Heart left ventricle (tissue), 16 donors: ENCODE measurements at regions not wholly inside any gene's neighbourhood (a gene's known extent, or its start where the extent isn't known, plus 50 kb on each side); places are given as distances from the start of the nearest gene placed in this dataset.

ENCODE experiments used
- ATAC-seq, 4 donors: fragments of 200-7000 bp; cut with Tn5 transposase; one replicate each; pipeline ENCODE4 v1.9.1; 2020 to 2022; ENCODE audit warnings: moderate library complexity in 4 of 4, mild to moderate bottlenecking in 3 of 4, moderate number of reproducible peaks in 1 of 4
- DNase-seq, 5 donors: peaks; one replicate each; pipeline ENCODE4 v3.0.0-alpha.2; 2020
- H3K27ac ChIP-seq, 12 donors: fragments of 200-600 bp; sonication (generic) in 4 of 12; one replicate each; pipeline versions ENCODE4 v1.5.0 to v1.8.0; 2016 to 2022; ENCODE audit warnings: mild to moderate bottlenecking in 2 of 12
- H3K27me3 ChIP-seq, 9 donors: fragments of 200-600 bp; sonication (generic) in 2 of 9; one replicate each; pipeline versions ENCODE4 v1.5.1 to v1.8.0; 2016 to 2022; ENCODE audit warnings: mild to moderate bottlenecking in 3 of 9
- H3K36me3 ChIP-seq, 9 donors: fragments of 200-600 bp; sonication (generic) in 2 of 9; one replicate each; pipeline versions ENCODE4 v1.5.0 to v1.8.0; 2018 to 2022; ENCODE audit warnings: mild to moderate bottlenecking in 2 of 9
- H3K4me1 ChIP-seq, 12 donors: fragments of 200-600 bp; sonication (generic) in 4 of 12; one replicate each; pipeline versions ENCODE4 v1.5.0 to v1.8.0; 2016 to 2022; ENCODE audit warnings: mild to moderate bottlenecking in 3 of 12
- H3K4me3 ChIP-seq, 12 donors: fragments of 200-600 bp; sonication (generic) in 4 of 12; one replicate each; pipeline versions ENCODE4 v1.5.0 to v1.8.0; 2017 to 2022; ENCODE audit warnings: mild to moderate bottlenecking in 9 of 12, moderate library complexity in 4 of 12
- H3K9me3 ChIP-seq, 12 donors: fragments of 200-600 bp; sonication (generic) in 4 of 12; one replicate each; pipeline versions ENCODE4 v1.5.0 to v1.8.0; 2016 to 2022; ENCODE audit warnings: mild to moderate bottlenecking in 1 of 12
- POLR2A ChIP-seq, 2 donors: fragments of 450-650 bp; IDR thresholded peaks; one replicate each; pipeline ENCODE4 v1.6.1; 2017; ENCODE audit warnings: antibody characterized with exemption in 2 of 2, mild to moderate bottlenecking in 2 of 2, moderate library complexity in 2 of 2
- WGBS, 4 donors: extraction: QIAGEN DNeasy Blood & Tissue Kit in 2 of 4; methylation state at CpG; one replicate each; pipeline versions ENCODE4 v1.1.5 to v1.1.7; 2013 to 2018; 5-methylcytosine and 5-hydroxymethylcytosine counted together
- intact Hi-C, 10 donors: fragments of 100-400 bp; cut with DNase I; formaldehyde crosslinking; loops; one replicate each; pipeline versions ENCODE4 v1.11.1 to v1.14.2; 2022
- TF ChIP-seq, protein P1 (sequence below), 12 donors: fragments of 200-600 bp; sonication (generic) in 4 of 12; IDR thresholded peaks; one replicate each; pipeline versions ENCODE4 v1.5.0 to v1.8.0; 2018 to 2022; ENCODE audit warnings: antibody characterized with exemption in 12 of 12, mild to moderate bottlenecking in 5 of 12
- donor health status: ischemic (EF 13 %, LVEDD 7.1; RV severe dilation, severe dysfunction).
- donor health status: healthy with polysubstance abuse.
- donor health status: DM: no; HTN: yes; CAD: no.
- donor health status: DM: no; HTN: no; CAD: no.
- donor health status: ischemic (EF 25% LVEDD 6.9; RV normal size, moderate dysfunction).
- donor health status: ischemic (EF 25% LVEDD 5.7; RV mildly dilated, moderate dysfunction).
- donor health status: healthy.
- donor health status: DM: yes; HTN: yes; CAD: no.
- donor health status: ischemic (EF 35%, LVEDD 5.7; RV mildly dilated, moderate dysfunction).
- donor health status: nonischemic (EF 11% LVEDD 7.7; RV severe dilation, severe dysfunction).
- donor health status: DM: yes; HTN: yes; CAD: no.
- donor health status: PGD.
- donor health status: ischemic (EF 29% LVEDD 5.4; RV normal size, mild dysfunction).
- donor health status: nonischemic (EF 23%, LVEDD 6.1; RV moderate dilation, normal function).

DNA sequence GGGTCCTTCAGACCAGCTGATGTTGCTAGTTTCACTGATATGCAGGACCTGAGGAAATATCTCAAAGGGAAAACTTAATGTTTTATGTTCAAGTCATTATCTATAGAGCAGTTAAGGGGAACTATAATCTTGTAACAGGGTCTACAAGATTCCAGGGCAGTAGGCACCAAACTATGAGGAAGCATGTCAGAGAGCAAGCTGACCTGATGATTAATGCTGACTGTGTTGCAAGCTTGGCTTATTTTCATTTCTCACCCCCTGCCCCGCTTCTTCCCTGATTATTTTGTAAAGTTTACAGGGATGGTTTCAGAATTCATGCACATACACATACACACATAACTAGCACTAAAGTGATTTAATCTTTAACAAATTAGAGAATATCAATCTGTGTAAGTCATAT is 84.3 kb upstream of the CACNA2D1 start:
- Histone ChIP-seq H3K9me3 (no peaks in the 10 kb centered on the region), H3K36me3 (no peaks in the 10 kb centered on the region), H3K4me1 (no peaks in the 10 kb centered on the region), H3K27ac (no peak overlapping the region), H3K4me3 (no peak overlapping the region), H3K27me3 (no peaks in the 10 kb centered on the region)
- no peak for DNase-seq
- TF ChIP-seq, protein P1, sequence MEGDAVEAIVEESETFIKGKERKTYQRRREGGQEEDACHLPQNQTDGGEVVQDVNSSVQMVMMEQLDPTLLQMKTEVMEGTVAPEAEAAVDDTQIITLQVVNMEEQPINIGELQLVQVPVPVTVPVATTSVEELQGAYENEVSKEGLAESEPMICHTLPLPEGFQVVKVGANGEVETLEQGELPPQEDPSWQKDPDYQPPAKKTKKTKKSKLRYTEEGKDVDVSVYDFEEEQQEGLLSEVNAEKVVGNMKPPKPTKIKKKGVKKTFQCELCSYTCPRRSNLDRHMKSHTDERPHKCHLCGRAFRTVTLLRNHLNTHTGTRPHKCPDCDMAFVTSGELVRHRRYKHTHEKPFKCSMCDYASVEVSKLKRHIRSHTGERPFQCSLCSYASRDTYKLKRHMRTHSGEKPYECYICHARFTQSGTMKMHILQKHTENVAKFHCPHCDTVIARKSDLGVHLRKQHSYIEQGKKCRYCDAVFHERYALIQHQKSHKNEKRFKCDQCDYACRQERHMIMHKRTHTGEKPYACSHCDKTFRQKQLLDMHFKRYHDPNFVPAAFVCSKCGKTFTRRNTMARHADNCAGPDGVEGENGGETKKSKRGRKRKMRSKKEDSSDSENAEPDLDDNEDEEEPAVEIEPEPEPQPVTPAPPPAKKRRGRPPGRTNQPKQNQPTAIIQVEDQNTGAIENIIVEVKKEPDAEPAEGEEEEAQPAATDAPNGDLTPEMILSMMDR (IDR thresholded peaks at IDR 0.05), result no peak
- no peak for TF ChIP-seq POLR2A (IDR thresholded peaks at IDR 0.05)
- no peak for ATAC-seq
- intact Hi-C loops, result no loop called here
- WGBS, 4 donors, result 88 to 96% (median 92%) methylated on average over 1 of the region's 1 CpG

DNA sequence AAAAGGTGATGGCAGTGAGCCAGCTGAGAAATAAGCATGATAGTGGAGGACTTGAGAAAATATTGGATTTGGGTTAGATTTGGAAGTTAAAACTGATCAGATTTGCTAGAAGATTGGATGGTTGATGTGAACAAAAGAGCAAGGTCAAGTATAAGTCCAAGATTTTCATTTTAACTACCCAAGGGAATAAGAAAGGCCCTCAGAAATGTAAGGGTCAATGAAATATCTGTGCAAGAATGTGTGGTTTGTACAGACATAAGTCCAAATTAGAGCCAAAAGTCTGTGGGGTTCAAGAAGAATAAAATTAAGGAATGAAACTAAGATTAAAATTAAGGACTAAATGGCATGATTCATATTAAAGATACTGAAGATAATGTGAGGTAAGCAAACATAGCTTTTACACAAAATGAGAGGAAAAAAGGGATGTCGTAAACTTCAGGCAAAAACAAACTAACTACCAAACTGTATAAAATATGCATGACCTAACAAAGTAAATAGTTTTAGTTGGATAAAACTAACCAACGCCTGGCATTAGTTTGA is 78.4 kb upstream of the CACNA2D1 start:
- H3K27ac ChIP-seq, result no peak overlapping the region
- no peak for ATAC-seq
- no peak for DNase-seq
- no peaks in the 10 kb centered on the region for H3K27me3 ChIP-seq
- TF ChIP-seq, protein P1 (IDR thresholded peaks at IDR 0.05), result no peak
- TF ChIP-seq POLR2A (IDR thresholded peaks at IDR 0.05), result no peak
- no peak overlapping the region for H3K4me3 ChIP-seq
- intact Hi-C loops, result no loop called here
- WGBS, 4 donors, result 82 to 93% (median 85%) methylated on average over 2 of the region's 2 CpGs
- H3K9me3 ChIP-seq, result no peaks in the 10 kb centered on the region
- H3K36me3 ChIP-seq, result no peaks in the 10 kb centered on the region
- H3K4me1 ChIP-seq, result no peaks in the 10 kb centered on the region

DNA sequence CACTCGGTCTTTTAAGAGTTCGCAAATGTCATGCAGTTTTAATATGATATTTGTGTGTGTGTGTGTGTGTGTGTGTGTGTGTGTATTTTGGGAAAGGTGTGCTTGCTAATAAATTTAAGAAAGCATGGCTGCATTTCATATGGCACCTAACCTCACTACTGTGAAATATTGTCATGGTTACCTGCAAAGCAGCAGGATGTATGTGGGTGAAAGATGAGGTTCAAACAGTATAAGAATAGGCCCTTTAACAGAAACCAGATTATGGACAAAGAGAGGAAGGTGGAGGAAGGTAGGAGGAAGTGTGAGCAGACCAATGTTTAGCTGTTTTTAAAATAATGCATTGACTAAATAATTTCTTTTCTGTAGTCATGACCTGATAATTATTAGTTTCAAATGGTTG is 73.5 kb upstream of the CACNA2D1 start:
- DNase-seq (no peak), ATAC-seq (no peak)
- no peak for TF ChIP-seq POLR2A (IDR thresholded peaks at IDR 0.05)
- TF ChIP-seq, protein P1 (IDR thresholded peaks at IDR 0.05), result no peak
- Histone ChIP-seq H3K9me3 (no peaks in the 10 kb centered on the region), H3K4me1 (no peaks in the 10 kb centered on the region), H3K36me3 (no peaks in the 10 kb centered on the region), H3K27ac (no peak overlapping the region), H3K27me3 (no peaks in the 10 kb centered on the region), H3K4me3 (no peak overlapping the region)
- 92 to 97% (median 94%) methylated on average over 2 of the region's 2 CpGs for WGBS, 4 donors
- intact Hi-C loops, result loop anchor here in 1 of 10 donors (10.0 kb wide), 1 partner anchor 58 kb away; no protein-coding TSS in a partner anchor

DNA sequence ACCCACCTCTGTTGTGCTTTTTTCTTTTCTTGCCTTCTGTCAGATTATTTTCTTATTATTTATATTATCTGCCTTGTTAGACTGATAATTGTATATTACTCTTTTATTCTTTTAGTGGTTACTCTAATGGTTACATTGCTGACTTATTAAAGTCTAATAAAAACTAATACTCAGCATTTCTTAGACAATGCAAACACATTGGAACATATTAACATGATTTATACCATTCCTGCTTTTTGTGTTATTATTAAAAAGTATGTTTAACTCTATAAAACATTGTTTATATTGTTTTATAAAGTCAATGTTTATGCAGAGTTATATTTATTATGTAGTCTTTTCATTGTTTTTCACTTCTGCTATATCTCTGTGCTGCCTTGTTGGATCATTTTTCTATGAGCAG is 68.0 kb upstream of the CACNA2D1 start:
- Histone ChIP-seq H3K4me3 (no peak overlapping the region), H3K27me3 (peaks cover 0 to 3% (median 0%) of the 10 kb centered on the region in 9 donors), H3K9me3 (no peaks in the 10 kb centered on the region), H3K36me3 (no peaks in the 10 kb centered on the region), H3K27ac (no peak overlapping the region), H3K4me1 (no peaks in the 10 kb centered on the region)
- ATAC-seq (no peak), DNase-seq (no peak)
- intact Hi-C loops, result loop anchor here in 1 of 10 donors (10.0 kb wide), 1 partner anchor 63 kb away; no protein-coding TSS in a partner anchor
- TF ChIP-seq, protein P1 (IDR thresholded peaks at IDR 0.05), result no peak
